GM13976 (cell line): ENCODE measurements at regions not wholly inside any gene's neighbourhood (a gene's known extent, or its start where the extent isn't known, plus 50 kb on each side); places are given as distances from the start of the nearest gene placed in this dataset.

Source experiments
- DNase-seq: peaks from one replicate; pipeline ENCODE4 v3.0.0; 2012; ENCODE audit warnings: low spot score
- in situ Hi-C: fragments of 300-500 bp; cut with MboI; formaldehyde crosslinking; loops from one replicate; pipeline ENCODE4 v1.12.0; 2022; ENCODE audit warnings: low sequenced_read_pairs, mixed read lengths, inconsistent platforms; ENCODE audit not compliant: unreplicated experiment
- TF ChIP-seq, protein P1 (sequence below): IDR thresholded peaks from 2 replicates; pipeline ENCODE4 v1.5.1; 2012; ENCODE audit warnings: borderline replicate concordance, mild to moderate bottlenecking; ENCODE audit not compliant: insufficient read depth; ENCODE audit errors: extremely low read depth, missing control alignments, control extremely low read depth

DNA sequence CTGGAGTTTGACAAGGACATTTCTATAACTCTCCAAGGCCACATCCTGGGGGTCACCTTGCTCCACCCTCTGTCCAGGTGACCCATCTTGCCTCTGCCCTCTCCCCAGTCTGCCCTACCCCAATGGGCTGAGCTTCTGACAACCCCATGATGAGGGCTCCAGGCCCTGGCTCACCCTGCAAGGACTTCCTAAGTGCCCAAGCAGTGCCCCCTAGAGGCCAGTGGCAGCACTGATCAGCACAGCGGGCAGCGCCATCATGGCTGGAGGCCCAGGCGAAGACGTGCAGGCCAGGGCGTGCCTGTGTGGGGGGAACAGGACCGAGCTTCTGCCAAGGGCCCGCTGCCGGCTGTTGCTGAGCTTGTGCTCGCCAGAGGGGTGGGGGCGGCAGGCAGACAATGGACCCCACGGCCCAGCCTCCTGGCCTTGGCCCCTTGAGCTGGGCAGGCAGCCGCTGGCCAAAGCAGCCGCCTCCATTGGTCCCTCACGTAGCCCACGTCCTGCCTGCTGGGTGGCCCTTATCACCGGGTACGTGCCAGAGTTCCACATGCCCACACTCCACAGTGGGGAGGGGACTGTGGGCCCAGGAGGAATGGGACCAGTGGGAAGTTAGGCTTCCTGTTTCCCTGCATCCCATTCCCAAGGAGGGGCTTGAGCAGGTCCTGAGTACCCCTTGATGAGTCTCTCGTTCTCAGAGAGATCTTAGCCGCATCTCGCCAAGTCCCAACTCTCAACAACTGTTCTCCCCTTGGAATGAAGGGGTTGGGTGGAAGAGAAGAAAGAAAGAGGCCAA, 64.3 kb downstream of the MRPL14 start:
- TF ChIP-seq, protein P1, sequence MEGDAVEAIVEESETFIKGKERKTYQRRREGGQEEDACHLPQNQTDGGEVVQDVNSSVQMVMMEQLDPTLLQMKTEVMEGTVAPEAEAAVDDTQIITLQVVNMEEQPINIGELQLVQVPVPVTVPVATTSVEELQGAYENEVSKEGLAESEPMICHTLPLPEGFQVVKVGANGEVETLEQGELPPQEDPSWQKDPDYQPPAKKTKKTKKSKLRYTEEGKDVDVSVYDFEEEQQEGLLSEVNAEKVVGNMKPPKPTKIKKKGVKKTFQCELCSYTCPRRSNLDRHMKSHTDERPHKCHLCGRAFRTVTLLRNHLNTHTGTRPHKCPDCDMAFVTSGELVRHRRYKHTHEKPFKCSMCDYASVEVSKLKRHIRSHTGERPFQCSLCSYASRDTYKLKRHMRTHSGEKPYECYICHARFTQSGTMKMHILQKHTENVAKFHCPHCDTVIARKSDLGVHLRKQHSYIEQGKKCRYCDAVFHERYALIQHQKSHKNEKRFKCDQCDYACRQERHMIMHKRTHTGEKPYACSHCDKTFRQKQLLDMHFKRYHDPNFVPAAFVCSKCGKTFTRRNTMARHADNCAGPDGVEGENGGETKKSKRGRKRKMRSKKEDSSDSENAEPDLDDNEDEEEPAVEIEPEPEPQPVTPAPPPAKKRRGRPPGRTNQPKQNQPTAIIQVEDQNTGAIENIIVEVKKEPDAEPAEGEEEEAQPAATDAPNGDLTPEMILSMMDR = peak; percentile 39
- peak; percentile 58 for DNase-seq
- in situ Hi-C loops = no loop called here

DNA sequence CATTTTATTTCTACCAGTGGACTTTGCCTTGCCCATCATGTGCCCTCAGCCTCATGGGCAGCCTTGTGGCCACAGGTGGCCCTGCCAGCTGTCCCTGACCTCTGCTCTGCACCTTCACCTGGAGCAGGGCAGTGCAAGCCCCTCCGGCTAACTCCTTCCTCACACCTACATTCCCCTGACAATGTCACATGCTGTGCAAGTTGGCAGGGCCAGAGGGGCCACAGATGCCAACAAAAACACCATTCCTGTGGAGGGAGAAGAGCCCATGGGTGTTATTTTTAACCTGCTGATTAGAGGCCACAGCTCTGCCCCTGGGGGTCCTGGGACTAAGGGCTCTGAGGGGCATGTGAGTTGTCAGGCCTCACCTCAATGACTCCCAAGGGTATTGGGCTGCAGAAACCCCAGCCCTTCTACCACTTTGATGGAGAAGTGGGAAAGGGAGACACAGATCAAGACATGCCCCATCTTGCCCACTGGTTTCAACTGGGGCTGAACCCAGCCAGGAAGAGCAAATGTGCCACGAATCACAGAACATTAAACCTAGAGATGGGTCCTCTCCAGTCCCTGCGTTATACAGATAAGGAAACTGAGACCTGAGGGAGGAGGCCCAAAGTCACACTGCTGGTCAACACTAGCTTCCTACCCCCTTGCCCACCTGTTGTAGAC, 65.0 kb downstream of the MRPL14 start:
- in situ Hi-C loops = no loop called here
- TF ChIP-seq, protein P1 = no peak
- DNase-seq = no peak

DNA sequence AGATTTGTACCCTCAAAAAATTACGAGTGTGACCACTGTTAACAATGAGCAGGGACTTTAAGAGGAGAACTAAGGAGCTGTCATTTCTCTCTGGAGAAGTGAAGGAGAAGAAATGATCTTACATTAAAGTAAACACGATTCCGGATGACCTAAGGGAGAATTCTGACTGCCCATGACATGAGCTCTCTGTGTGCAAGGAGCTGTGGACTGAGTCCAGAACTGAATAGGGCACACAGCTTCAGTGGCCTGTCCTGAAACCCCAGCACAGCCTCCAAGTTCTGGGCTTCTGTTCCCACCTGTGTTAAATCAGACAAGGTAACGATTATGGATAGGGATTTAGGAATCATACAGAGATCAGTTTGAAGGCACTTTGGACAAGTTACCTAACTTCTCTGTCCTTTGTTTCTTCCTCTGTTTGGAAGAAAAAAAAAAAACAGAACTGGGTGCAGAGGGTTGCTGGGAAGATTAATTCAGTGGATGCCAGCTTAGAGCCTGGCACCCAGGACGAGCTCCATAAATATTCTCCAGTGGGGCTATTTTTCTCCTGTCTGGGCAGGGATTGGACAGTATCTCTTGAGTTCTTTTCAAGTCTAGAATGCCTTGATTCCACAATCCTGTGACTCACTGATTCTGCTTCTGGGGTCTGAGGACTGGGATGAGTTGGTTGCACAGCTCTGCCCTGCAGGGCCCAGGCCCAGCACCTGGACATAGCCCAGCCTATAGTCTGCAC, 65.7 kb downstream of the MRPL14 start:
- DNase-seq = no peak
- in situ Hi-C loops = no loop called here
- TF ChIP-seq, protein P1 = no peak

DNA sequence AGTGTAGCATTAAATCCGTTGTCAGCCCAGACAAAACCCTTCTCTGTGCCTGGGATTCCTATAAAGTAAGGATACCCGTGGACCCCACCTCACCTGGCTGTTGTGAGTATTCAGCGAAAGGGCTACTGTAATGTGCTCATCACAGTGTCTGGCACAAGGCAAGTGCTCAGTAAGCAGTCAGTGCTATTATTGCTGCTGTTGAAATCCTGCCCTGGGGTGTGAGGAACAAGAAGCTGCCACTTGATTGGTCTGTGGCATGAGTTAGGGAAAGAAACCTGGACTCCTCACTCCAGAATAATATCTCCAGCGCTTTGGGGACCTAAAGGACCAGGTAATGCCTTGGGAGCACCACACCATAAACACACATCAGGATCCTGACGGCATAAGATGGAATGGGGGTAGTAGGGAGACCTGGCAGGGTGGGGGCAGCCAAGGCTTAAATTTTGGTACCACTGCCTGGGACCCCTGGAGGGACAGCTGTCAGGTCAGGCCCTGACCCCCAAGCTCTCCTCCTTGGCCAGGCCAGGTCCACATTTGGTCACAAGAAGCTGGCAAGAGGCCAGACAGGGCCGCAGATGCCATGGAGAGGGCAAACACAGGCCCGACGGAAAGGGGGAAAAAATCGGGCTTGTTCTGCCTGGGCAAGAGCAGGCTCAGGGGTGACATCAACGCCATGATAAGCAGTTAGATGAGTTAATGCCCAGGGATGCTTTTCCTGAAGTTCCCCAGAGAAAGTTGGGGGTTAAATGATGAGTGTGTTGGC, 66.5 kb downstream of the MRPL14 start:
- in situ Hi-C loops = no loop called here
- TF ChIP-seq, protein P1 = no peak
- no peak for DNase-seq

DNA sequence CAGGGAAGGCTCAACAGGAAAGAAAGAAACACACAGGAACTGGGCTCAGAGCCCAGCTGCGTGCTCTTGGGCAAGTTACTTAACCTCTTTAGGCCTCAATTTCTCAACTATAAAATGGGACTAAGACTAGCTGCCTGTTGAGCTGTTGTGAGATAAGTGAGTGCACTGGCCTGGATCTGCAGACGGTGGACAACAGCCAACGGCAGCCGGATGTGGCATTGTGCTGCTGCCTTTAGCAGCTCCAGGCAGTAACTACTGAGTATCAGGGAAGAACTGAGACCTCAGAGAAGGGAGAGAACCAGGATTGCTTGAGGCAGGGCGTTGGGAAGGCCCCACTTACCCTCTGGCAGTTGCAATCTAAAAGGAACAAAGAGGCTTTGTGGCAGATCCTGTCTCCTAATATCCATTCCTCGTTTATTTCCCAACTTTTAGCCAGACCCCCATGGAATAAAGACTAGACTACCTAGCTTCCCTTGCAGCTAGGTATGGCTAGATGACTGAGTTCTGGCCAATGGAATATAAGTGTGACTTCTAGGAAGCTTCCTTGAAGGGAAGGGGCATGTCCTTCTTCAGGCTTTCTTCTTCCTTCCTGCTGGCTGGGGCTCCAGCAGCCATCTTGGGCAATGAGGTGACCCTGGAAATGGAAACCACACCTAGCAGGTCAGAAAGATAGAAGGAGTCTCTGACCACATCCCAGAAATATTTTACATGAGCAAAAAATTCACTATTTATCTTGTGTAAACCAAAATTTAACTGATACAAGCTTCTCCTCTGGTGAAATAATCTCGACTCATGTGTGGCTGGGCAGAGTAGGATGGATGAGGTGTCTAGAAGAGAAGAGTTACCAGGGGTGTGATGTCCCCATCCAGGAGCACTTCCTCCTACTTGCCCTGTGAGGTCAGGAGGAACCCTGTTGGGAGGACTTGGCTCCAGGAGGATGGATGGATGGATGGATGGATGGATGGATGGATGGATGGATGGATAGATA, 67.6 kb downstream of the MRPL14 start:
- no peak for DNase-seq
- TF ChIP-seq, protein P1 = no peak
- in situ Hi-C loops = no loop called here
